AG04450 (cell line): ENCODE measurements at regions not wholly inside any gene's neighbourhood (a gene's known extent, or its start where the extent isn't known, plus 50 kb on each side); places are given as distances from the start of the nearest gene placed in this dataset.

Source experiments
- CTCF ChIA-PET: fragments of 300-600, 350-600 bp; formaldehyde crosslinking; extraction: SDS; loops from one replicate; lab custom pipeline; 2022; ENCODE audit warnings: antibody characterized with exemption, inconsistent platforms; lab: Charles Lee
- POLR2A ChIA-PET: fragments of 350-600 bp; formaldehyde crosslinking; extraction: SDS; loops from one replicate; lab custom pipeline; 2021; ENCODE audit warnings: antibody characterized with exemption, inconsistent platforms; lab: Yijun Ruan, JAX
- DNase-seq: peaks from one replicate; pipeline ENCODE4 v3.0.0-alpha.2; 2011; ENCODE audit warnings: low read depth, low spot score
- H3K27ac ChIP-seq: one replicate; pipeline ENCODE4 v1.5.1; 2012; ENCODE audit warnings: low read depth, low read length, control low read depth
- H3K27me3 ChIP-seq: one replicate; pipeline ENCODE4 v1.6.0; 2012; ENCODE audit warnings: low read length; ENCODE audit not compliant: control insufficient read depth, insufficient read depth
- H3K4me3 ChIP-seq: 2 replicates; pipeline ENCODE4 v1.5.1; 2011; ENCODE audit warnings: mild to moderate bottlenecking, low read depth, low read length, control low read depth
- H3K9me3 ChIP-seq: 2 replicates; pipeline ENCODE4 v1.5.1; 2012; ENCODE audit warnings: low read length; ENCODE audit not compliant: control insufficient read depth, insufficient read depth
- CTCF ChIP-seq: IDR thresholded peaks from 2 replicates; pipeline ENCODE4 v1.5.1; 2011; ENCODE audit warnings: low read depth, low read length, control low read depth, inconsistent platforms

GRCh38 chr2:236982693-236983455 is 102.8 kb upstream of the COPS8 start:
- Histone ChIP-seq H3K27me3 (peaks cover 4% of the 10 kb centered on the region), H3K27ac (no peak overlapping the region), H3K9me3 (no peaks in the 10 kb centered on the region), H3K4me3 (no peak overlapping the region)
- no peak for TF ChIP-seq CTCF
- CTCF ChIA-PET, result no interaction called here
- no peak for DNase-seq
- POLR2A ChIA-PET, result no interaction called here

GRCh38 chr2:236984046-236984445 is 101.6 kb upstream of the COPS8 start:
- no peaks in the 10 kb centered on the region for H3K9me3 ChIP-seq
- H3K4me3 ChIP-seq, result no peak overlapping the region
- POLR2A ChIA-PET, result no interaction called here
- H3K27me3 ChIP-seq, result peaks cover 9% of the 10 kb centered on the region
- CTCF ChIA-PET, result no interaction called here
- no peak overlapping the region for H3K27ac ChIP-seq
- no peak for TF ChIP-seq CTCF
- no peak for DNase-seq

GRCh38 chr2:236985761-236986339 is 99.8 kb upstream of the COPS8 start:
- H3K9me3 ChIP-seq, result no peaks in the 10 kb centered on the region
- ChIA-PET CTCF (no interaction called here), POLR2A (no interaction called here)
- H3K4me3 ChIP-seq, result no peak overlapping the region
- no peak overlapping the region for H3K27ac ChIP-seq
- no peak for DNase-seq
- H3K27me3 ChIP-seq, result peaks cover 14% of the 10 kb centered on the region
- TF ChIP-seq CTCF, result no peak

- Histone ChIP-seq H3K4me3 (no peak overlapping the region), H3K9me3 (no peaks in the 10 kb centered on the region), H3K27ac (no peak overlapping the region), H3K27me3 (peaks cover 17% of the 10 kb centered on the region)
- ChIA-PET POLR2A (no interaction called here), CTCF (no interaction called here)
- no peak for DNase-seq
- no peak for TF ChIP-seq CTCF
Observed at GRCh38 chr2:236986524-236987330, 99.0 kb upstream of the COPS8 start.

- no peaks in the 10 kb centered on the region for H3K9me3 ChIP-seq
- no peak for DNase-seq
- ChIA-PET POLR2A (no interaction called here), CTCF (no interaction called here)
- no peak overlapping the region for H3K4me3 ChIP-seq
- H3K27ac ChIP-seq, result no peak overlapping the region
- no peak for TF ChIP-seq CTCF
- peaks cover 21% of the 10 kb centered on the region for H3K27me3 ChIP-seq
Observed at GRCh38 chr2:236988216-236988615, 97.5 kb upstream of the COPS8 start.
